NCI-H2227 treated with DMSO at 0.1 percent for 48 hours (cell line): ENCODE measurements at regions not wholly inside any gene's neighbourhood (a gene's known extent, or its start where the extent isn't known, plus 50 kb on each side); places are given as distances from the start of the nearest gene placed in this dataset.

Experiments used
- DNase-seq: peaks from one replicate; lab custom pipeline; 2025; lab: John Stamatoyannopoulos, UW

DNA sequence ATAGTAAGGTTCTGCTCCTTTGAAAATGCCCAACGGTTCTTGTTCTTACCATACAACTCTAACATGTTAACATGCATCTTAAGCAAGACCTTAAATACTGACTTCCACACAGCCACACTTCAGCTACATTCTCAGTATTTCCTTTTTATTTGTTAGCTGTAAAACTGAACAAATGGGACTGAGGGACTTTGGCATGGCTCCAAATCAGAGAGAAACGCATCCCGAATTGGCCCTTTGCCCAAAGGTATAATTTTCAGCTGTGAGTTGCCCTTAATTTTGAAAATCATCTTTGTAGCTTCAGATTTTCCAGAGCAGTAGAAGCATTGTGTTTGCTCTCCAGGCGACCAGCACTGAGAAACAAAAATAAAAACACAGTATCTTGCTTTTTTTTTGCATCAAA lies 56.4 kb downstream of the NEUROD6 start:
- DNase-seq = peak; percentile 91

DNA sequence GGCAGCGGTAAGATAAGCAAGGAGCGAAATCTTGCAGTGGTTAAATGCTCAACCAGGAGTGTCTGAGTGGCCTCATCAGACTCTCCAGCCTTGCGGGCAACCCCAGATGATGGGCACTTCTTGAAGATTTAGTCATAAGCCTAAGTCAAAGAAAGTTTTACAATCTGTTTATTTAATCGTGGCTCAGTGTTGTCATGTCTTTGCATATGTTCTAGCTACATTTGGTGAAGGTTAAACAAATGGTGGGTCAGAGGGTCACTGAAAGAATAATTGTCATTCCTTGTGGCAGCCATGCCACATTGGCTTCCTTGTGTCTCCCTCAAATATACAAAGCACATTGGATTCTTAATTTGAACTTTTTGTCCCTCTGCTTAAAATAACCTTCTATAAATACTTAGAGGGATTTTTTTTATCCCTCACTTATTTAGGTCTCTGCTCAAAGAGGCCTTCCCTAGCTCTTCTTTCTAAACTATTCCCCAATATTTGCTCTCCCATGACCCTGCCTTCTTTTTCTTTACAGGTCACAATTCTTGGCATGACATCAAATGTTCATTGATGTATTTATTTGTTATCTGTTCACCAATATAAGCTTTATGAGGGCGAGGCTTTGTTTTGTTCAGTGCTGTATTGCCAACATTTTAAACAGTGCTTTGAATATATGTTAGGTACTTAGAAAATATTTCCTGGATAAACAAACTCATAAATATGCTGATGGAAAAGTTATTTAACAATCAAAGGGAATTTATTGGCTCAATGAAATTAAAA lies 68.7 kb downstream of the NEUROD6 start:
- DNase-seq = no peak

GRCh38 chr7:31267486-31267885 lies 73.0 kb downstream of the NEUROD6 start:
- no peak for DNase-seq

DNA sequence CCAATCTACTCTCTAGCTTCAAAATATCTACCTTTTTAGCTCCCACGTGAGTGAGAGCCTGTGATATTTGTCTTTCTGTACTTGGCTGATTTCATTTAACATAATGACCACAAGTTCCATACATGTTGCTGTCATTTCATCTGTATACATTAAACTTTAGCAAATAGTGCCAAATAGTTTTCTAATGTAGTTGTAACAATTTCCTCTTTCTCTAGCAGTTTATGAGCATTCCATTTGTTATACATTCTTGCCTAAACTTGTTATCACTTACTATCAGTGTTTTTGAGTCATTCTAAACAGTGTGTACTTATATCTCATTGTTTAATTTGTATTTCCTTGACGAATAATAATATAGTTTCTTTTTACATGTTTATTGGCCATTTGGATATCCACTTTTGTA lies 77.2 kb downstream of the NEUROD6 start:
- DNase-seq = no peak

GRCh38 chr7:31261341-31261740 lies 79.2 kb downstream of the NEUROD6 start:
- no peak for DNase-seq

DNA sequence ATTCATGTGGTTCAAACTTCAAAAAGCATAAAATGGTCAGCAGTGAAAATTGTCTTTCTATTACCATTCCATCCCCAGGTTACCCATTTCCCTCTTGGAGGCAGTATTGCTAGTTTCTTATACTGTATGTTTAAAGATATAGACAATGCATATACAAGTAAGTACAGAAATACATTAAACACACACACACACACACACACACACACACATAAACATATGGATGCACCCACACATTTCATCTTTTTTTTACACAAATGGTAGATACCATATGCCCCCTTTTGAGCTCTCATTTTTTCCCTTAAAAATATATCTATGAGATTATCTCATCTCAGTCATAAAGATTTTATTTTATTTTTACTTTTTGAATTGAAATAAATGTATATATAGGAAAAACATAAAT lies 79.7 kb downstream of the NEUROD6 start:
- DNase-seq = no peak

DNA sequence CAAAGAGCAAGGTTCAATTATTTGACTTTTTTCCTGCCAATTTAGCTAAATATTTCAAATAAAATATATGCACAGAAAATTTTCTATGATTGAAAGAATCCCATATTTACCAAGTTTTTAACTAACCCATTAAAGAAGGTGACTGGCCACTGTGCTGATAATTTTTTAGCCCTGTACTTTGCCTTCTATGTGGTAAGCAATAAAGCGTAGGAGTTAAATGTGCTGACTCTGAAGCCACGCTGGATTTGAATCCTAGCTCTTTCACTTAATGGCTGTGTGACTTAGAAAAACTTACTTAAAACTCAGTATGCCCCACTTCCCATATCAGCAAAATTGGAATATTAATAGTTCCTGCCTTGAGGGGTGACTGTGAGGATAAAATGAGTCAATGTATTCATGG lies 82.1 kb downstream of the NEUROD6 start:
- DNase-seq = no peak

GRCh38 chr7:31256506-31256905 lies 84.0 kb downstream of the NEUROD6 start:
- DNase-seq = no peak

- DNase-seq = no peak
Observed at GRCh38 chr7:31254926-31255325, 85.6 kb downstream of the NEUROD6 start.

- no peak for DNase-seq
Observed at GRCh38 chr7:31253532-31253931, 87.0 kb downstream of the NEUROD6 start.

- DNase-seq = no peak
Observed at GRCh38 chr7:31251441-31251840, 89.1 kb downstream of the NEUROD6 start.

GRCh38 chr7:31249671-31250070 lies 90.9 kb downstream of the NEUROD6 start:
- no peak for DNase-seq

DNA sequence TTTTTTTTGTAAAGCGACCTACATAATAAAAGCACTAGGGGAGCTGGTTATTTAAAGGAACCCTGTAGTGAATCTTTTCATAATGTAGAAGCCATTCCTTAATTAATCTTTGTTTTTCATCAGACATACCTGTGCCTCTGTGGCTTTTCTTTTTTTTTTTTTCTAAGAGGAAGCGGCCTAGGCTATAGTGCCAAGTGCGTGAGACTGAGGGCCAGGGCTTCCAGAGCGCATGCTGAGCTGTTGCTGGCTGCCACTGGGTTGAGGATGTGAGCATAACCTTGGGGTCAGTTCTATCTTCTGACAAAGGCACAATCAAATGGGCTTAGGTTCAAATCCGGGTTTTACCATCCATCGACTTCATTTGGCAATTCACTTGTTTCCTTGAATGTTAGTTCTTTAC lies 103.7 kb downstream of the NEUROD6 start:
- DNase-seq = no peak

GRCh38 chr7:31234836-31235605 lies 105.5 kb downstream of the NEUROD6 start:
- no peak for DNase-seq

DNA sequence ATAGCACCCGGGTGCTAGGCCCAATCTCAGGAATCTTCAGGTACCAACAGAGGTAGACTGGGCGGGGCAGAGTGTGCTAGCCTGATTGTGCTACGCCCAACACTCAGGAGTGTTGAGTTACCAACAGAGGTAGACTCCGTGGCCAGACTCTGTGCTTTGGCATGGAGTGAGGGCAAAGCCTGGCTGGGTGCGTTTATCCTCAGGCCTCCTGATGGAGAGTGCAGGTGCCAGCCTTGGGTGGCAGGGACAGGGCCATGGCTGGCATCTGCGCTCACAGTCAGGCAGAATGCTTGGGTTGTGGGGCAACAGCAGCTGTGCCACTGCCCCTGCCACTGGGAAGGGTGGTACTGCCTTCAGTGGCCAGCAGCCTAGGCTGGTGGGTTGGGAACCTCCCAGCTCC lies 111.6 kb downstream of the NEUROD6 start:
- DNase-seq = no peak

- DNase-seq = no peak
Observed at GRCh38 chr7:31214751-31215150, 125.8 kb downstream of the NEUROD6 start.

- no peak for DNase-seq
Observed at GRCh38 chr7:31211281-31211680, 129.2 kb downstream of the NEUROD6 start.

DNA sequence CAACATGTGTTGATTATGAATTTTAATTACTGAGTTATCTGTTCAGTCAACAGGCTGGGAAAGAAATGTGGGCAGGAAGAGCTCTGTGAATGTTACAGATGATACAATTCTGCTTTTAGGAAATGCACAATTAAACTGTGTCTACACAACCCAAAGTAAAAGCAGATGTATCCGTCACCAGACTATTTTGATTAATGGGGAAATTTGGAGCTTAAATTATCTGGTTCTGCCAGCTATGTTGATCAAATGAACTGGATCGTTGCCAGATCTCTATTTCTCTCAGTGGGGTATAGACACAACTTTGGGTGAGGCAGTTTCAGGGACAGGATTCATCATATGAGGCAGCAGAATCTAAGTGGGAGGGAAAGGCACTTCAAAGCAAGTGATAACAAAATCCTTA lies 136.5 kb downstream of the NEUROD6 start:
- DNase-seq = no peak

DNA sequence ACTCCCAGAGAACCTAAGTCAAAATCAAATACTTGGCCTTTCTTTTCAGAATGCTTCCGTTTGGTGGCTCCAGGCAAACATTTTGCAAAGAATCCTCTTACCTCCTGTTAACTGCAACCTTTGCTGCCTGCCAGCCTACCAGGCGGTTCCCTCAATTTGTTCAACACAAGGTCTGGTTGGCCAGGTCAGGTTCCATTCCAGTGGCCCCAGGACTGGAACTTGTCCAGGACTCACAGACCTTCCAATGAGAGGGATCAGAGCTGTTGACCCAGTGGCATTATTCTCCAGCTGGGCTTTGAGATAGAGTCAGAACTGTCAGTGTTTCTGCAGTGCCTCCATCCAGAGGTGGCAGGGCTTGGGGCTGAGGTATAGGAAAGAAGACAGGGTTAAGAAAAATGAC lies 137.0 kb downstream of the NEUROD6 start:
- DNase-seq = no peak

DNA sequence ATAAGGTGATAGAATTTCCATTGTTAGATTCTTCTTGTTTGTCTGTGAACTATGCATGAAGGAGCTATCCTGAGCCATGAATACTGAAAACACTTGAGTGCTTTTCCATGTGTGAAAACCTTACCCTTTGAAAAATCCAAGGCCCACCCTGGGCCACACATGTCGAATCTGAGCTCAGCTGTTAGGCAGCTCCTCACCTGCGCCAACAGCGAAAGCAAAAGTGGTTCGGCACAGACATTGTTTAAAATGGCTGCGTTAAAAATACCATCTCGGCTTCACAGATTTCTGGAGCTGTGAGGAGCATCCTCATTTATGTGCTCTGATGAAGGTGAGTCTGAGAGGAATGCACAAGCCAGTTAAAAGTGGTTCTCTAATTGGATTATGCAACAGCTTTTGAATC lies 137.7 kb downstream of the NEUROD6 start:
- no peak for DNase-seq

DNA sequence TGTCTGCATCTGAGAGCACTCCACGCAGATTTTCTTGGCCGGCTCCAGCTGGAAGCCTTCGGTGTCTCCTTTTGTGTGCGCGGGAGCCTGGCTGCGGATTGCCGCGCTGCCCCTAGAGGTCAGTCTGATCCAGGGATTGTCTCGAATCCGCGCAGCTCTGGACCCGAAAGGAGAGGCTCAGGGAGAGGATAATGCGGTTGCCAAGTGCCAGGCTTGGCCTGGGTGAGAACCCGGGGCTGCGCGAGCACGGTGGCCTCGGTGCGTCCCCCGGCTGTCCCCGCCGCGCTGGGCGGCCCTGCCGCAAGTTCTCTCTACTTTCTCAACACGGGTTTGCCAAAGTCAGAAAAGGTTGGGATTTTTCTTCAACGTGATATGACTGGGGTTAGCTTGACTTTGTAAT lies 140.9 kb downstream of the ADCYAP1R1 start:
- peak; percentile 72 for DNase-seq

GRCh38 chr7:31190906-31191305 lies 138.8 kb downstream of the ADCYAP1R1 start:
- no peak for DNase-seq

DNA sequence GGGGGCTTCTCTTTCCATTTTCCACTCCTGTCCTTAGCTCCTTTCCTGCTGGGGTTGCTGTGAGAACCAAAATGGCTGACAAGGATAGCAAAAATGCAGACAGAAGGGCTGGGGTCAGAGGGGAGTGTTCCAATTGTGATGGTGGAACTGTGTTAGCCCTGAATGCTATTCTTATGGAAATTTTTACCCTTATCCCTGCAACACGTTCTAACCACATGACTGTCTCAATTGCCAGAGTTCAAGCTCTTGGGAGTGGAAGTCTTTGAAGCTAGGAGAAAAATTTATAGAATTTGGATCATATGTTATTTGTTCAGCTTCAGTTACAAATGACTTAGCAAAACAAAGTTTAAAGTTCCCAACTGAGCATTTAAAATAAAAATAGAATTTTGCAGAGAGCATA lies 134.1 kb downstream of the ADCYAP1R1 start:
- DNase-seq = no peak

GRCh38 chr7:31175672-31176071 lies 123.6 kb downstream of the ADCYAP1R1 start:
- DNase-seq = no peak
